ENCODE measurements at regions not wholly inside any gene's neighbourhood (a gene's known extent, or its start where the extent isn't known, plus 50 kb on each side); places are given as distances from the start of the nearest gene placed in this dataset.
A peak's percentile ranks its signal among the peaks of the same experiment; 100 is the strongest.

DNA sequence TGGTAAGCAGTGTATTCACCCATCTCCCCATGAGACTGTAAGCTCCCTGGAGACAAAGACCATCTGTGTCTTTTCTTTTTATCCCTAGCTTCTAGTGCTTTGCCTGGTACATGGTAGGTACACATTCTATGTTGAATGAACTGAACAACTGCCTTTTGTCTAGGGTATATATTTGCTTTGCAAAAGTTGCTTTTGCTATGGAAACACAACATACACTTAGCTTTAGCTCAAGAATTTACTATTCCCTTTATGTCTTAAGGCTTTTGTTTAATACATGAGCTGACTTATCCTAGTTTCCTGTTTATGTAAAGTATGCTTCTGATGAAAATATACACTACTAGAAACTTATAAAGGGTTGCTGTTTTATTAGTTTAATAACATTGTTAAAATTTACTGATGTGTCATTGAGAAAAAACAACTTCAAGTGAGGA is 198.2 kb downstream of the PRL start:
- H3K9ac ChIP-seq (replicated peaks; ENCODE audit: extremely low read depth, insufficient read depth, low read length), result no peak overlapping the region
- FAIRE-seq, result no peak
- H3K27me3 ChIP-seq (ENCODE audit: control insufficient read depth in 2 of 2, insufficient read depth in 2 of 2, low read length in 2 of 2), result no peaks in the 10 kb centered on the region
- no peak overlapping the region for H2AFZ ChIP-seq (ENCODE audit: low read depth, low read length)
- intact Hi-C loops (cut with micrococcal nuclease), result no loop called here
- no peaks in the 10 kb centered on the region for H4K20me1 ChIP-seq (replicated peaks; ENCODE audit: control insufficient read depth, extremely low read depth, insufficient read depth, low read length)
- DNase-seq (ENCODE audit: low read depth, low spot score), result peak; percentile 67
- CTCF ChIA-PET, result interaction anchor here (0.8 kb wide), 1 partner anchor 14 kb away, joined by 4 read pairs; no protein-coding TSS in a partner anchor
- H3K27ac ChIP-seq (ENCODE audit: insufficient read depth, low read depth, low read length), result no peak overlapping the region
- H3K4me3 ChIP-seq (replicated peaks in 1 of 3; ENCODE audit: insufficient read depth in 1 of 3, low read depth in 1 of 3, low read length in 3 of 3), result no peak overlapping the region
- no peaks in the 10 kb centered on the region for H3K79me2 ChIP-seq (ENCODE audit: control insufficient read depth, insufficient read depth, low read length)
- no peak overlapping the region for H3K4me2 ChIP-seq (ENCODE audit: insufficient read depth, low read length)
- TF ChIP-seq MYC (IDR thresholded peaks at IDR 0.05; ENCODE audit: low read depth, low read length), result no peak
- no peak for TF ChIP-seq JUN (IDR thresholded peaks at IDR 0.05; ENCODE audit: borderline replicate concordance, insufficient read depth, insufficient read length, low read depth)
- TF ChIP-seq POLR2A (IDR thresholded peaks at IDR 0.05; ENCODE audit: low read depth, low read length), result no peak
- no peak for TF ChIP-seq GATA2 (IDR thresholded peaks at IDR 0.05; ENCODE audit: insufficient read depth, insufficient read length, low read depth, low read length)
- TF ChIP-seq, protein P1, sequence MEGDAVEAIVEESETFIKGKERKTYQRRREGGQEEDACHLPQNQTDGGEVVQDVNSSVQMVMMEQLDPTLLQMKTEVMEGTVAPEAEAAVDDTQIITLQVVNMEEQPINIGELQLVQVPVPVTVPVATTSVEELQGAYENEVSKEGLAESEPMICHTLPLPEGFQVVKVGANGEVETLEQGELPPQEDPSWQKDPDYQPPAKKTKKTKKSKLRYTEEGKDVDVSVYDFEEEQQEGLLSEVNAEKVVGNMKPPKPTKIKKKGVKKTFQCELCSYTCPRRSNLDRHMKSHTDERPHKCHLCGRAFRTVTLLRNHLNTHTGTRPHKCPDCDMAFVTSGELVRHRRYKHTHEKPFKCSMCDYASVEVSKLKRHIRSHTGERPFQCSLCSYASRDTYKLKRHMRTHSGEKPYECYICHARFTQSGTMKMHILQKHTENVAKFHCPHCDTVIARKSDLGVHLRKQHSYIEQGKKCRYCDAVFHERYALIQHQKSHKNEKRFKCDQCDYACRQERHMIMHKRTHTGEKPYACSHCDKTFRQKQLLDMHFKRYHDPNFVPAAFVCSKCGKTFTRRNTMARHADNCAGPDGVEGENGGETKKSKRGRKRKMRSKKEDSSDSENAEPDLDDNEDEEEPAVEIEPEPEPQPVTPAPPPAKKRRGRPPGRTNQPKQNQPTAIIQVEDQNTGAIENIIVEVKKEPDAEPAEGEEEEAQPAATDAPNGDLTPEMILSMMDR (IDR thresholded peaks at IDR 0.05; ENCODE audit: extremely low read depth in 1 of 2, insufficient read depth in 1 of 2, low read depth in 1 of 2, low read length in 2 of 2), result no peak
- TF ChIP-seq POLR2AphosphoS5 (IDR thresholded peaks at IDR 0.05; ENCODE audit: insufficient read depth, low read depth, low read length), result no peak
- no peak for TF ChIP-seq EZH2 (IDR thresholded peaks at IDR 0.05; ENCODE audit: borderline replicate concordance, low read depth, low read length, severe bottlenecking)
- no peak for TF ChIP-seq MAX (IDR thresholded peaks at IDR 0.05; ENCODE audit: insufficient read depth, insufficient read length)
- TF ChIP-seq FOS (IDR thresholded peaks at IDR 0.05; ENCODE audit: borderline replicate concordance, insufficient read depth, low read length), result no peak
- no peaks in the 10 kb centered on the region for H3K9me1 ChIP-seq (replicated peaks; ENCODE audit: control insufficient read depth, extremely low read depth, insufficient read depth, low read length)
- POLR2A ChIA-PET, result no interaction called here
- BruUV-seq (replicated peaks), result no TSS peak
- H3K9me3 ChIP-seq (replicated peaks; ENCODE audit: control insufficient read depth, insufficient read depth, low read length), result no peaks in the 10 kb centered on the region
- dilution Hi-C loops (cut with MboI; ENCODE audit: extremely low pct_ligation_motif_present, low sequenced_read_pairs), result no loop called here
- H3K4me1 ChIP-seq (ENCODE audit: control insufficient read depth, extremely low read depth, insufficient read depth, low read length), result peaks cover 4% of the 10 kb centered on the region
- H3K36me3 ChIP-seq (ENCODE audit: control insufficient read depth in 2 of 2, extremely low read depth in 1 of 2, insufficient read depth in 2 of 2, low read length in 2 of 2), result no peaks in the 10 kb centered on the region

Data from endothelial cell of umbilical vein (primary cell).